SH-SY5Y (cell line): ENCODE measurements at regions not wholly inside any gene's neighbourhood (a gene's known extent, or its start where the extent isn't known, plus 50 kb on each side); places are given as distances from the start of the nearest gene placed in this dataset.

Source experiments
- GATA2 ChIP-seq: IDR thresholded peaks from 2 replicates; pipeline ENCODE4 v1.6.1; 2011; ENCODE audit warnings: mild to moderate bottlenecking, low read depth, low read length
- GATA3 ChIP-seq: IDR thresholded peaks from 2 replicates; pipeline ENCODE4 v1.6.1; 2011; ENCODE audit warnings: low read depth, mild to moderate bottlenecking, low read length, moderate library complexity

- TF ChIP-seq GATA2 (no peak), GATA3 (no peak)
Observed at GRCh38 chr9:92173318-92173717, 58.1 kb upstream of the SPTLC1 start.

- TF ChIP-seq GATA3 = no peak
- no peak for TF ChIP-seq GATA2
Observed at GRCh38 chr9:92171822-92172221, 56.6 kb upstream of the SPTLC1 start.

- TF ChIP-seq GATA3 (no peak), GATA2 (no peak)
Observed at GRCh38 chr9:92171281-92171680, 56.1 kb upstream of the SPTLC1 start.

- TF ChIP-seq GATA3 (no peak), GATA2 (no peak)
Observed at GRCh38 chr9:92170848-92171247, 55.6 kb upstream of the SPTLC1 start.

- TF ChIP-seq GATA3 = no peak
- no peak for TF ChIP-seq GATA2
Observed at GRCh38 chr9:92165484-92165883, 50.3 kb upstream of the SPTLC1 start.
